ENCODE measurements at regions not wholly inside any gene's neighbourhood (a gene's known extent, or its start where the extent isn't known, plus 50 kb on each side); places are given as distances from the start of the nearest gene placed in this dataset.

- no peak for TF ChIP-seq CTCF (optimal IDR thresholded peaks at IDR 0.05 in 1 of 3, IDR thresholded peaks at IDR 0.05 in 1 of 3, conservative IDR thresholded peaks at IDR 0.05 in 1 of 3; ENCODE audit: extremely low read depth in 1 of 3, insufficient read depth in 2 of 3, low read length in 3 of 3)
- TF ChIP-seq EZH2 (IDR thresholded peaks at IDR 0.05; ENCODE audit: low read length): no peak
Observed at GRCh38 chr5:168089201-168089887, 202.1 kb upstream of the WWC1 start.

All from keratinocyte (primary cell).